ENCODE measurements at regions not wholly inside any gene's neighbourhood (a gene's known extent, or its start where the extent isn't known, plus 50 kb on each side); places are given as distances from the start of the nearest gene placed in this dataset.

GRCh38 chr5:43967165-43967564, 364.2 kb downstream of the NNT start:
- Histone ChIP-seq H3K9ac (ENCODE audit: low read length) (peak overlapping the region; percentile 53), H2BK5ac (ENCODE audit: low read depth, low read length, poor library complexity, severe bottlenecking) (no peak overlapping the region), H3K27me3 (ENCODE audit: control insufficient read depth in 1 of 2, insufficient read depth in 1 of 2, low read length in 2 of 2) (no peaks in the 10 kb centered on the region), H3K27ac (ENCODE audit: low read length, poor library complexity, severe bottlenecking) (no peak overlapping the region), H3K4me1 (ENCODE audit: control insufficient read depth, insufficient read depth, low read depth, low read length) (no peaks in the 10 kb centered on the region), H3K23ac (ENCODE audit: low read length in 2 of 2) (no peak overlapping the region), H3K79me1 (replicated peaks; ENCODE audit: low read length, poor library complexity, severe bottlenecking) (no peaks in the 10 kb centered on the region), H3K36me3 (ENCODE audit: control insufficient read depth in 1 of 2, insufficient read depth in 2 of 2, low read depth in 1 of 2, low read length in 2 of 2) (no peaks in the 10 kb centered on the region), H4K91ac (ENCODE audit: low read length) (no peak overlapping the region), H2AFZ (ENCODE audit: low read depth, low read length) (no peak overlapping the region), H3K14ac (ENCODE audit: low read length in 2 of 2) (no peak overlapping the region), H2AK5ac (ENCODE audit: low read length, severe bottlenecking) (no peak overlapping the region), H3K9me3 (ENCODE audit: control insufficient read depth, low read length) (no peaks in the 10 kb centered on the region), H2BK12ac (ENCODE audit: low read length in 2 of 2) (no peak overlapping the region), H3K18ac (ENCODE audit: low read depth in 1 of 2, low read length in 2 of 2) (no peak overlapping the region), H3K4me2 (ENCODE audit: low read length, poor library complexity, severe bottlenecking) (no peak overlapping the region), H4K8ac (ENCODE audit: low read length) (no peak overlapping the region), H3K4ac (ENCODE audit: low read depth in 1 of 2, low read length in 2 of 2) (no peak overlapping the region), H2BK15ac (ENCODE audit: low read depth, poor library complexity, severe bottlenecking) (no peak overlapping the region), H2BK120ac (ENCODE audit: low read depth, low read length) (no peak overlapping the region), H3K4me3 (ENCODE audit: insufficient read depth in 1 of 2, low read depth in 1 of 2, low read length in 2 of 2) (no peak overlapping the region)
- DNase-seq = peak; percentile 13
- WGBS = no CpG with 5 or more reads among the region's 1 CpG

GRCh38 chr5:43959144-43959543, 356.2 kb downstream of the NNT start:
- no peak overlapping the region for H2BK15ac ChIP-seq (ENCODE audit: low read depth, poor library complexity, severe bottlenecking)
- WGBS = 45% methylated on average over 1 of the region's 2 CpGs
- H3K36me3 ChIP-seq (ENCODE audit: control insufficient read depth in 1 of 2, insufficient read depth in 2 of 2, low read depth in 1 of 2, low read length in 2 of 2) = no peaks in the 10 kb centered on the region
- no peak overlapping the region for H2BK120ac ChIP-seq (ENCODE audit: low read depth, low read length)
- H3K4me3 ChIP-seq (ENCODE audit: insufficient read depth in 1 of 2, low read depth in 1 of 2, low read length in 2 of 2) = no peak overlapping the region
- H3K9ac ChIP-seq (ENCODE audit: low read length) = no peak overlapping the region
- no peaks in the 10 kb centered on the region for H3K4me1 ChIP-seq (ENCODE audit: control insufficient read depth, insufficient read depth, low read depth, low read length)
- H4K8ac ChIP-seq (ENCODE audit: low read length) = no peak overlapping the region
- no peak overlapping the region for H2AFZ ChIP-seq (ENCODE audit: low read depth, low read length)
- no peaks in the 10 kb centered on the region for H3K79me1 ChIP-seq (replicated peaks; ENCODE audit: low read length, poor library complexity, severe bottlenecking)
- no peak overlapping the region for H2AK5ac ChIP-seq (ENCODE audit: low read length, severe bottlenecking)
- no peak overlapping the region for H3K23ac ChIP-seq (ENCODE audit: low read length in 2 of 2)
- H4K91ac ChIP-seq (ENCODE audit: low read length) = no peak overlapping the region
- H2BK12ac ChIP-seq (ENCODE audit: low read length in 2 of 2) = no peak overlapping the region
- H3K4ac ChIP-seq (ENCODE audit: low read depth in 1 of 2, low read length in 2 of 2) = no peak overlapping the region
- no peak for DNase-seq
- no peak overlapping the region for H3K14ac ChIP-seq (ENCODE audit: low read length in 2 of 2)
- H3K27me3 ChIP-seq (ENCODE audit: control insufficient read depth in 1 of 2, insufficient read depth in 1 of 2, low read length in 2 of 2) = no peaks in the 10 kb centered on the region
- no peak overlapping the region for H3K4me2 ChIP-seq (ENCODE audit: low read length, poor library complexity, severe bottlenecking)
- H2BK5ac ChIP-seq (ENCODE audit: low read depth, low read length, poor library complexity, severe bottlenecking) = no peak overlapping the region
- no peak overlapping the region for H3K27ac ChIP-seq (ENCODE audit: low read length, poor library complexity, severe bottlenecking)
- H3K18ac ChIP-seq (ENCODE audit: low read depth in 1 of 2, low read length in 2 of 2) = no peak overlapping the region
- peaks cover 3% of the 10 kb centered on the region for H3K9me3 ChIP-seq (ENCODE audit: control insufficient read depth, low read length)

DNA sequence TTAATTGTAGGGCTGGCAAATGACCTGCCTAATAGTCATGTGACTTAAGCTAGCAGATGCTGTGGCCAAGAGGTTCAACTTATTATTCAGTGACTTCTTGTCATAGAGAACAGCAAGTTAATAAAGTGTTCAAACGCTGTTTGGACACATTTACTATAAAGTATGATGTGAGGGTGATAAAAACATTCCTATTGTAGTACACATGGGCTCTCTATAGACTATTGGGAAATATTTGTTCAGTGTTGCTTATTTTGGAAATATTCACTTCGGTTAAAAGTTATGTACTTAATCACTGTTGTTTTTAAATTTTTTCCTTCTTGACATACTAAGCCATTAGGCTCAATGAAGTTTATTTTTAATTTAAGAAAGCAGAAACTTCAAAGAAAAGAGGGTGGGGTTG, 345.0 kb downstream of the NNT start:
- no peak overlapping the region for H3K18ac ChIP-seq (ENCODE audit: low read depth in 1 of 2, low read length in 2 of 2)
- 75% methylated on average over 1 of the region's 2 CpGs for WGBS
- H3K14ac ChIP-seq (ENCODE audit: low read length in 2 of 2) = no peak overlapping the region

GRCh38 chr5:43941806-43942205, 338.8 kb downstream of the NNT start:
- no peak overlapping the region for H2BK15ac ChIP-seq (ENCODE audit: low read depth, poor library complexity, severe bottlenecking)
- H3K14ac ChIP-seq (ENCODE audit: low read length in 2 of 2) = no peak overlapping the region
- no peak overlapping the region for H3K4me3 ChIP-seq (ENCODE audit: insufficient read depth in 1 of 2, low read depth in 1 of 2, low read length in 2 of 2)
- H3K27me3 ChIP-seq (ENCODE audit: control insufficient read depth in 1 of 2, insufficient read depth in 1 of 2, low read length in 2 of 2) = no peaks in the 10 kb centered on the region
- H4K91ac ChIP-seq (ENCODE audit: low read length) = no peak overlapping the region
- DNase-seq = no peak
- no peak overlapping the region for H2BK12ac ChIP-seq (ENCODE audit: low read length in 2 of 2)
- no peak overlapping the region for H3K4ac ChIP-seq (ENCODE audit: low read depth in 1 of 2, low read length in 2 of 2)
- H4K8ac ChIP-seq (ENCODE audit: low read length) = no peak overlapping the region
- no peak overlapping the region for H2AK5ac ChIP-seq (ENCODE audit: low read length, severe bottlenecking)
- no peak overlapping the region for H2BK5ac ChIP-seq (ENCODE audit: low read depth, low read length, poor library complexity, severe bottlenecking)
- H3K36me3 ChIP-seq (ENCODE audit: control insufficient read depth in 1 of 2, insufficient read depth in 2 of 2, low read depth in 1 of 2, low read length in 2 of 2) = no peaks in the 10 kb centered on the region
- no peak overlapping the region for H2BK120ac ChIP-seq (ENCODE audit: low read depth, low read length)
- H3K27ac ChIP-seq (ENCODE audit: low read length, poor library complexity, severe bottlenecking) = no peak overlapping the region
- H2AFZ ChIP-seq (ENCODE audit: low read depth, low read length) = no peak overlapping the region
- no peak overlapping the region for H3K23ac ChIP-seq (ENCODE audit: low read length in 2 of 2)
- H3K9ac ChIP-seq (ENCODE audit: low read length) = no peak overlapping the region
- no peaks in the 10 kb centered on the region for H3K4me1 ChIP-seq (ENCODE audit: control insufficient read depth, insufficient read depth, low read depth, low read length)
- no peak overlapping the region for H3K18ac ChIP-seq (ENCODE audit: low read depth in 1 of 2, low read length in 2 of 2)
- peaks cover 25% of the 10 kb centered on the region for H3K9me3 ChIP-seq (ENCODE audit: control insufficient read depth, low read length)
- H3K4me2 ChIP-seq (ENCODE audit: low read length, poor library complexity, severe bottlenecking) = no peak overlapping the region
- WGBS = no CpG with 5 or more reads among the region's 1 CpG
- no peaks in the 10 kb centered on the region for H3K79me1 ChIP-seq (replicated peaks; ENCODE audit: low read length, poor library complexity, severe bottlenecking)

More for the DNA sequence above, 345.0 kb downstream of the NNT start:
- Histone ChIP-seq H2BK120ac (ENCODE audit: low read depth, low read length) (no peak overlapping the region), H3K36me3 (ENCODE audit: control insufficient read depth in 1 of 2, insufficient read depth in 2 of 2, low read depth in 1 of 2, low read length in 2 of 2) (no peaks in the 10 kb centered on the region), H3K9ac (ENCODE audit: low read length) (peak overlapping the region; percentile 36), H3K4ac (ENCODE audit: low read depth in 1 of 2, low read length in 2 of 2) (no peak overlapping the region), H3K9me3 (ENCODE audit: control insufficient read depth, low read length) (peaks cover 15% of the 10 kb centered on the region), H2BK5ac (ENCODE audit: low read depth, low read length, poor library complexity, severe bottlenecking) (no peak overlapping the region), H2BK15ac (ENCODE audit: low read depth, poor library complexity, severe bottlenecking) (no peak overlapping the region), H3K79me1 (replicated peaks; ENCODE audit: low read length, poor library complexity, severe bottlenecking) (no peaks in the 10 kb centered on the region), H2AK5ac (ENCODE audit: low read length, severe bottlenecking) (no peak overlapping the region), H2BK12ac (ENCODE audit: low read length in 2 of 2) (no peak overlapping the region), H2AFZ (ENCODE audit: low read depth, low read length) (no peak overlapping the region), H3K4me1 (ENCODE audit: control insufficient read depth, insufficient read depth, low read depth, low read length) (no peaks in the 10 kb centered on the region), H4K8ac (ENCODE audit: low read length) (no peak overlapping the region), H3K27me3 (ENCODE audit: control insufficient read depth in 1 of 2, insufficient read depth in 1 of 2, low read length in 2 of 2) (no peaks in the 10 kb centered on the region), H3K23ac (ENCODE audit: low read length in 2 of 2) (no peak overlapping the region), H3K4me3 (ENCODE audit: insufficient read depth in 1 of 2, low read depth in 1 of 2, low read length in 2 of 2) (no peak overlapping the region), H4K91ac (ENCODE audit: low read length) (no peak overlapping the region), H3K27ac (ENCODE audit: low read length, poor library complexity, severe bottlenecking) (no peak overlapping the region), H3K4me2 (ENCODE audit: low read length, poor library complexity, severe bottlenecking) (no peak overlapping the region)
- no peak for DNase-seq
